HG03159 (cell line): ENCODE measurements at regions not wholly inside any gene's neighbourhood (a gene's known extent, or its start where the extent isn't known, plus 50 kb on each side); places are given as distances from the start of the nearest gene placed in this dataset.
"Not testable (repeated sequence)": the region's sequence is repeated elsewhere in the genome, so short reads cannot be mapped to it uniquely, and the experiment has no call there.

Experiments
- ATAC-seq: cut with Tn5 transposase; IDR thresholded peaks from one replicate; pipeline ENCODE4 v1.9.1; 2021; ENCODE audit warnings: mild to moderate bottlenecking, moderate library complexity; ENCODE audit not compliant: unreplicated experiment

GRCh38 chr11:16542353-16542752 lies 186.0 kb upstream of the SOX6 start:
- ATAC-seq, result no peak

- no peak for ATAC-seq
Measured at GRCh38 chr11:16536513-16536912, 180.2 kb upstream of the SOX6 start.

DNA sequence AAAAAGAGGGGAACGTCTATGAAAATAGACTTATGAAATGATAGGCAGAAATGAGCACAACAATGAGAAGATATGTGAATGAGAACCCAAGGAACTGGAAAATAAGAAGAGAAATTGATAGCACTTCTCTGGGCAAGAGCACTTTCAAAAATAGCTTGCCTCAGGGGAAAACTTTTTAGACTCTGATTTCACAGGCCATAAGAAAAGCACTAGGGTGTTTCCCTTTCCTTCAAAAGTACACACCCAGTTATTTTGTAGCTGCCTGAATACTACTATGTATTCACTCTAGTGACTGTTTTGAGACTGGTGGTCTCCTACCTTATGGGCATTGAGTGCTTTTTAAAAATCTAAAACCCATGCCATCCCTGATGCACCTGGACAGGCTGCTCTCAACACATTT lies 172.3 kb upstream of the SOX6 start:
- no peak for ATAC-seq

GRCh38 chr11:16527525-16528246 lies 171.3 kb upstream of the SOX6 start:
- ATAC-seq, result no peak

DNA sequence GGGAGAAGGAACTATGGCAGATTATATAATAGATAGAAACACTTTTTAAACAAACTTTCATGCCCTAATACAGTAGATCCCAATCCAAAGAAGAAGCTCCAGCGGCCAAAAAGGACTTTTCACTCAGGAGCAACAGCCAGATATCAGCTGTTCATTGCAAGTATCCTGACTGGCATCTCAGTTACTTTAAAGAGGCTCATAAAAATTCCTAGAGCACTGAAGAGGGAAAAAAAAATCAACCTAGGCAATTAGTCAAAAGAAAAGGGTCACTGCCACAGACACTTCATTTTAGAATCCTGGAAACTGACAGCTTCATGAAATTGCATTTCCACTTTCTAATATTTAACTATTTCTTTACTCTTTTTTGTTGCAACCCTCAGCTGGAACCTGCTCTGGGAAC lies 170.6 kb upstream of the SOX6 start:
- no peak for ATAC-seq

- not testable (repeated sequence) for ATAC-seq
Measured at GRCh38 chr11:16520713-16521112, 164.4 kb upstream of the SOX6 start.

DNA sequence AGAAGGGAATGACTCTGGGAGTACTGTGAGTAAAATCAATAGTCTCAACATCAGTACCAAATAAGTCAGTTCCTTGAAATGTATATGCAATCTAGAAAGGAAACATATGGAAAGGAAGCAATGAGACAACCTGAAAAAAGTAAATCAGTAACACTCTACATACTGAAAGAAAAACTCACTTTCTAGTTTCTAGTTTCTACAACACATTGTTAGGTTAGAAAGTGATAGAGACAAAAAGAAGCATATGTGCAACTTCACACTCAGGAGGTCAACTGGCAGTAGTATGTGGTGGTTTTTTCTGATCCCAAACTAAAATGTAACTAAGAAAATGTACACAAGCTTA lies 156.5 kb upstream of the SOX6 start:
- ATAC-seq, result peak; percentile 93

- no peak for ATAC-seq
Measured at GRCh38 chr11:16512198-16512898, 156.0 kb upstream of the SOX6 start.

DNA sequence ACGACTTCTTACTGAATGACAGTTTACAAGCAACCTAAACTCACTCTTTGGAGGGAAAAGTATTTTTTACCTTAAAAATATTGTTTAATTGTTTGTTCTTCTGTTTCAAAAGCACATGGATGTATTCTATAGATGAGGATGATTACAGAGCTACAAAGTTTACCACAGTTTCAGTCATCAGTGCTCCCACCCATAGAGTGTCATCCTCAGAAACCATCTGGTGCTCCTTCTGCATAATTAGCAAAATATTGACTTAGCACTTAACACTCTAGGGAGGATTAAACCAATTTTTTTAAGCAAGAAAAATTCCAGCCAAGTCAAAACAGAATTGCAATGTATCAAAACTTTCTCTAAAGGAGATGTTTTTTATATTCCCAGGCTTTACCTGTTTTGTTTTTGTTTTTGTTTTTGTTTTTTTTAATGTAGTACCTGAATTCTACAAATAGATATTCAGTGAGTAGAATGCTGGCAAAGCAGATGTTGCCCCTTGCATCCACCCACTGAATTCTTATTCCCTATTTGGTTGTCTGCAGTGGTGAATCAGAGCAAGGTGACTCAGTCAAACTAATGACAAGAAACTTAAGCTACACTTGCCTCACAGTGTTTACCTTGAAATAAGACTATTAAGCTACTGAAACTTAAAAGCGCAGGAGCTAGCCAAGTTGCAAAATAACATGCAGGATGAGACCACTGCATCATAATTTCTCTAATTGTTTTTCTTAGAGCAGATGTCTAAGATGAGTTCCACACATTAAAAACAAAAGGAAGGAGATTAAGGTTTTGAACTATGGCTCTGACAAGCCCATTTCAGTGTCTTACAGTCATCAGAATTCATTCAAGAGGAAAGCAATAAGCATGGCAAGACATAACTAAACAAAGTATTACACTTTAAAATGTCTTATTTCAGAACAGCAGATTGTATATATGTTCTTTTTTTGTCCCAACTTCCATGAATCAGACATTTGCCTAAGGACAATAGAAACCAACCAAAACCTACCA lies 155.1 kb upstream of the SOX6 start:
- ATAC-seq, result no peak

- ATAC-seq, result no peak
Measured at GRCh38 chr11:16505481-16505880, 149.1 kb upstream of the SOX6 start.

DNA sequence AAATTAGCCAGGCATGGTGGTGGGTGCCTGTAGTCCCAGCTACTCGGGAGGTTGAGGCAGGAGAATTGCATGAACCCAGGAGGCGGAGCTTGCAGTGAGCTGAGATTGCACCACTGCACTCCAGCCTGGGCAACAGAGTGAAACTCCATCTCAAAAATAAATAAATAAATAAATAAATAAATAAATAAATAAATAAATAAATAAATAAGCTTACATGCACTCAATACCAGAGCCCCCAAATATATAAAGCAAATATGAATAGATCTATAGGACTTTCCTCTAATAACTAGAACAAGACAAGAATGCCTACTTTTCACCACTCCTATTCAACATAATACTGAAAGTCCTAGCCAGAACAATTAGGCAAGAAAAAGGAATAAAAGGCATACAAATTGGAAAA lies 147.5 kb upstream of the SOX6 start:
- ATAC-seq, result not testable (repeated sequence)

DNA sequence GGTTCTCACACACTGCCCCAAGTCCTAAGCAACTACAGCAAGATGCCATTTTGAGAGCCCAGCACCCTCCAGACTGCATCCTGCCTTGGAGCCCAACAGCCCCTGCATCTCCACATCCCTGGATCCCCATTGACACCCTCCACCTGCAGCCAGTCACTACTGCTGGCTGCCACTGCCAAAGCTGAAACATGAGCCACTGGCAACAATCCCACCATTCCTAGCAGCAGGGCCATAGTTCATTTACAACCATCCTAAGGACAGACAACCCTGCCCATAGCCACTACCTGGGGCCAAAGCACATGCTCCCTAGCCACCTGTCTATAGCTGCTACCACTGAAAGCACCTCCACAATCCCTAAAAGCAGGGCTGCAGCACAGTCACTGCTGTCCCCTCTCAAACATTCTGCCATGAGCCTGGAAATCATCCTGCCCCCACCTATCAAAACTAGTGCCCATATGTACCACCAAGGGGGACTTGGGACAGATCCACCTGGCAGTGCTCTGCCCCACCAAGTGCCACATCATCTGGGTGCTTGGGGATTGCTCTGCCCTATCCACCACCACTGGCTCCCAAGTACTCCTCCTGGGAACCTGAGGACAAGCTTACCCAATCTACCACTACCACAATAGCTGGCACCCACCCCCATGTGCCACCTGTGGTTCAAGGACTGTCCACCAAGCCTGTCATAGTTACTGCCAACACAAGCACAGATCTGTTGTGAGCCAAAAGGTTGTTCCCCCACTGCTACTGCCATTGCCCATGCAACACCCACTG lies 138.8 kb upstream of the SOX6 start:
- no peak for ATAC-seq

DNA sequence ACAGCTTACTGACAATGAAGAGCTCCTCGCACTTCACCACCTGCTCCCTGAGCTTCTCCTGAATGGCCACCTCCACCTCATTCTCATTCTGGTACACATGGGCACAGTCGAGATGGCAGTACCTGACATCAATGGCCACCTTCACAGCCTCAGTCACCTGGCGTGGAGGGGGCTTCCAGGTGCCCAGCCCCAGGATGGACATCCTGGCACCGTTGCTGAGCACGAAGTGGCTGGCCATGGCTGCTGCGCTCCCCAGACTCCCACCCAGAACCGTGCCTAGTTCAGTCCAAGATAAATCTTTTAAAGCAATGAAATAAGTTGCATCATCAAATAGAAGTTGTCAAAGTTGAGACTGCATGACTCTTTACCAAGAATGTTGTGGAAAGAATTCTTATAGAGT lies 128.1 kb upstream of the SOX6 start:
- ATAC-seq, result no peak

DNA sequence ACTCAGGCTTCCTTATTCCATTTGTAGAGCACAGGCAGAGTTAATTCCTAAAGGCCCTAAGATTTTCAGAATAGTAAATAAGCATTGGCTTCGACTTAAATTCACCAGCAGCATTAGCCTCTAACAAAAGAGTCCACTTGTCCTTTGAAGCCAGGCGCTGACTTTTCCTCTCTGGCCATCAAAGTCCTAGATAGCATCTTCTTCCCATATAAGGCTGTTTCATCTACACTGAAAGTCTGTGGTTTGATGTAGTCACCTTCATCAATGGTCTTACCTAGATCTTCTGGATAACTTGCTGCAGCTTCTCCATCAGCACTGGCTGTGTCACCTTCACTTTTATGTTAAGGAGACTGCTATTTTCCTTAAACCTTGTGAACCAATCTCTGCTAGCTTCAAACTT lies 118.3 kb upstream of the SOX6 start:
- ATAC-seq, result no peak

- ATAC-seq, result no peak
Measured at GRCh38 chr11:16469968-16470367, 113.6 kb upstream of the SOX6 start.

DNA sequence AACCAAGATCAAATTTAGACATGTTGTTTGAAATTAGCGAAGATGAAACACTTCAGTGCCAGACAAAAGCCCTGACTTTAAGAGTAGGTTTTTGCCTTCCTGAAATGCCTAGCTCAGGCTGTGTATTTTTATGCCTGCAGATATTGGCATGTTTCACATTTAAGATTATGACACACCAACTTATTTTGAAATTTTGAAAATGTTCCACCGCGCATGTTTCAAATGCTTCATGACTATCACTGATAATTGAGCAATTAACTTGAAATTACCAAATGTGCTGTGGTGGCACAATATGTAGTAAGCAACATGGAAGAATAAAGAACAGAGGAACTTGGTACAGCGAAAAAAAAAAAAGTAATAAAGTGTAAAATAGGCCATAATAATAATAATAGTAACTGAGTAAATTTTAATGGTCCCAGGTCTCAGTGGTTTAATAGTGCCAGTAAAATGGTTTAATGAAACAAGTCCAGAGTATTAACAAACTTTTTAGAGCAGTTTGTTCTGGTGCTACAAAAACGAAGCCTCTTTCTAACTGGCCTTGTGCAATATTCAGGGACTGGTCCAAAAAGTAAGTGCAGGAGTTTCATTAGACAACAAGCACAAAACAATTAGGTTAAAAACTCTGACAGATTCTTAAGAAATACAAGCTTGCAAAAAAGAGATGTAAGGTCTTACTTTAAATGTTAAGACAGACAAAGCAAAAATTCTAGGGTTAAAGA lies 112.5 kb upstream of the SOX6 start:
- no peak for ATAC-seq

DNA sequence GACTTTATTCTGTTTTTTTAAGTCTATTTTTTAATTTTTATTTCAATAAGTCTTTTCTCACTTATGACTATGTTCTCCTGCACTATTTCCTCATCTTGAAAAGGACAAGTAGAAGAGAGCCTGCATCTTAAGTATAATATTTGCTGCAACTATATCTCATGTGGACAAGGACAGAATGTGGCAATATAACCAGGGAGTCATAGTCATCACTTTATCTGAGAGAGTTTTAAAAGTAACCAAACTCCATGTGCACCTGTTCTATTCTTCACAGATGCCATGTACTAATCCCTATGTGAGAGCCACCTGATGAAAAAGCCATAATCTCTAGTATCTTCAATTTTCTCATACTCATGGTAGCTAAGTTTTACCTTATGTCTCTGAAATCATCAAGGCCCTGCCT lies 104.2 kb upstream of the SOX6 start:
- no peak for ATAC-seq

GRCh38 chr11:16456366-16456765 lies 100.0 kb upstream of the SOX6 start:
- ATAC-seq, result no peak

- ATAC-seq, result no peak
Measured at GRCh38 chr11:16454289-16454863, 98.0 kb upstream of the SOX6 start.
